ENCODE measurements at regions not wholly inside any gene's neighbourhood (a gene's known extent, or its start where the extent isn't known, plus 50 kb on each side); places are given as distances from the start of the nearest gene placed in this dataset.

GRCh38 chr4:66887061-66887460, 658.2 kb downstream of the CENPC start:
- no peaks in the 10 kb centered on the region for H3K36me3 ChIP-seq
- WGBS, 2 donors (ENCODE audit: low coverage in 1 of 2), result no CpG with 5 or more reads among the region's 1 CpG

GRCh38 chr4:66885501-66886165, 659.7 kb downstream of the CENPC start:
- WGBS, 2 donors (ENCODE audit: low coverage in 1 of 2), result 64% methylated on average over 1 of the region's 1 CpG; no CpG with 5 or more reads in 1 of the 2 donors
- no peak overlapping the region for H3K4me3 ChIP-seq
- TF ChIP-seq CTCF (IDR thresholded peaks at IDR 0.05) (no peak), POLR2AphosphoS5 (IDR thresholded peaks at IDR 0.05) (no peak), POLR2A (IDR thresholded peaks at IDR 0.05) (no peak), EP300 (IDR thresholded peaks at IDR 0.05) (no peak)
- no peaks in the 10 kb centered on the region for H3K4me1 ChIP-seq
- H3K27ac ChIP-seq, result no peak overlapping the region
- H3K9me3 ChIP-seq, result no peaks in the 10 kb centered on the region
- H3K27me3 ChIP-seq, result no peaks in the 10 kb centered on the region
- ATAC-seq, result no peak
- no peaks in the 10 kb centered on the region for H3K36me3 ChIP-seq

More at GRCh38 chr4:66887061-66887460, 658.2 kb downstream of the CENPC start:
- no peaks in the 10 kb centered on the region for H3K9me3 ChIP-seq
- no peak for ATAC-seq
- no peak overlapping the region for H3K27ac ChIP-seq
- no peaks in the 10 kb centered on the region for H3K4me1 ChIP-seq
- TF ChIP-seq CTCF (IDR thresholded peaks at IDR 0.05) (no peak), POLR2AphosphoS5 (IDR thresholded peaks at IDR 0.05) (no peak), EP300 (IDR thresholded peaks at IDR 0.05) (no peak), POLR2A (IDR thresholded peaks at IDR 0.05) (no peak)
- no peaks in the 10 kb centered on the region for H3K27me3 ChIP-seq
- H3K4me3 ChIP-seq, result no peak overlapping the region

GRCh38 chr4:66876946-66877345, 668.4 kb downstream of the CENPC start:
- Histone ChIP-seq H3K9me3 (no peaks in the 10 kb centered on the region), H3K4me3 (no peak overlapping the region), H3K4me1 (no peaks in the 10 kb centered on the region), H3K27ac (no peak overlapping the region), H3K36me3 (no peaks in the 10 kb centered on the region), H3K27me3 (no peaks in the 10 kb centered on the region)
- 85 to 89% methylated on average over 2 of the region's 2 CpGs for WGBS, 2 donors (ENCODE audit: low coverage in 1 of 2)
- no peak for ATAC-seq
- TF ChIP-seq EP300 (IDR thresholded peaks at IDR 0.05) (no peak), POLR2AphosphoS5 (IDR thresholded peaks at IDR 0.05) (no peak), CTCF (IDR thresholded peaks at IDR 0.05) (no peak), POLR2A (IDR thresholded peaks at IDR 0.05) (no peak)

- Histone ChIP-seq H3K27me3 (no peaks in the 10 kb centered on the region), H3K4me3 (no peak overlapping the region), H3K27ac (no peak overlapping the region), H3K36me3 (no peaks in the 10 kb centered on the region), H3K4me1 (no peaks in the 10 kb centered on the region), H3K9me3 (no peaks in the 10 kb centered on the region)
- TF ChIP-seq EP300 (IDR thresholded peaks at IDR 0.05), result no peak
- TF ChIP-seq POLR2A (IDR thresholded peaks at IDR 0.05), result no peak
- no peak for TF ChIP-seq CTCF (IDR thresholded peaks at IDR 0.05)
- no peak for TF ChIP-seq POLR2AphosphoS5 (IDR thresholded peaks at IDR 0.05)
- no peak for ATAC-seq
- WGBS, 2 donors (ENCODE audit: low coverage in 1 of 2), result 73 to 94% methylated on average over 1 of the region's 1 CpG
Measured at GRCh38 chr4:66872661-66873060, 672.6 kb downstream of the CENPC start.

- Histone ChIP-seq H3K9me3 (peaks cover 0 to 10% (median 0%) of the 10 kb centered on the region in 3 donors), H3K36me3 (no peaks in the 10 kb centered on the region), H3K4me1 (no peaks in the 10 kb centered on the region), H3K27me3 (no peaks in the 10 kb centered on the region), H3K27ac (no peak overlapping the region), H3K4me3 (no peak overlapping the region)
- no peak for ATAC-seq
- no peak for TF ChIP-seq POLR2A (IDR thresholded peaks at IDR 0.05)
- TF ChIP-seq POLR2AphosphoS5 (IDR thresholded peaks at IDR 0.05), result no peak
Measured at GRCh38 chr4:66863481-66863880, 681.8 kb downstream of the CENPC start.
